Left cardiac atrium (tissue), 4 donors: ENCODE measurements at regions not wholly inside any gene's neighbourhood (a gene's known extent, or its start where the extent isn't known, plus 50 kb on each side); places are given as distances from the start of the nearest gene placed in this dataset.
"Not testable (repeated sequence)": the region's sequence is repeated elsewhere in the genome, so short reads cannot be mapped to it uniquely, and the experiment has no call there.

Source experiments
- ATAC-seq, 2 donors: fragments of 200-7000 bp; cut with Tn5 transposase; one replicate each; pipeline ENCODE4 v1.9.1; 2020; ENCODE audit warnings: mild to moderate bottlenecking in 2 of 2, moderate library complexity in 2 of 2
- DNase-seq: peaks from one replicate; pipeline ENCODE4 v3.0.0-alpha.2; 2020
- intact Hi-C, 2 donors: fragments of 100-400 bp; cut with DNase I; formaldehyde crosslinking; loops; one replicate each; pipeline versions ENCODE4 v1.14.1 to v1.15.1; 2022 to 2023
- donor health status: DM: no; HTN: yes; CAD: no.
- donor health status: DM: no; HTN: yes; CAD: no; lungs with severe emphysema.
- donor health status: DM: yes; HTN: yes; CAD: no.
- donor health status: Dilated cardiomyopathy.

GRCh38 chr7:96562966-96563365 lies 146.7 kb downstream of the SEM1 start:
- no peak for ATAC-seq
- no peak for DNase-seq
- intact Hi-C loops, result no loop called here

GRCh38 chr7:96562458-96562857 lies 147.2 kb downstream of the SEM1 start:
- ATAC-seq (no peak), DNase-seq (no peak)
- intact Hi-C loops, result no loop called here

- intact Hi-C loops, result no loop called here
- DNase-seq (no peak), ATAC-seq (no peak)
Observed at GRCh38 chr7:96561892-96562291, 147.8 kb downstream of the SEM1 start.

- ATAC-seq (no peak), DNase-seq (no peak)
- intact Hi-C loops, result no loop called here
Observed at GRCh38 chr7:96558530-96558929, 151.1 kb downstream of the SEM1 start.

GRCh38 chr7:96558093-96558492 lies 151.6 kb downstream of the SEM1 start:
- no peak for DNase-seq
- intact Hi-C loops, result no loop called here
- ATAC-seq, result no peak

GRCh38 chr7:96557598-96557997 lies 152.0 kb downstream of the SEM1 start:
- intact Hi-C loops, DNase-seq, ATAC-seq: not testable (repeated sequence)

- ATAC-seq (no peak), DNase-seq (no peak)
- intact Hi-C loops, result no loop called here
Observed at GRCh38 chr7:96548664-96549063, 161.0 kb downstream of the SEM1 start.

GRCh38 chr7:96547371-96547811 lies 162.3 kb downstream of the SEM1 start:
- intact Hi-C loops, result no loop called here
- ATAC-seq (no peak), DNase-seq (no peak)

GRCh38 chr7:96546426-96546825 lies 163.2 kb downstream of the SEM1 start:
- ATAC-seq (no peak), DNase-seq (no peak)
- intact Hi-C loops, result no loop called here

- ATAC-seq (no peak), DNase-seq (no peak)
- intact Hi-C loops, result no loop called here
Observed at GRCh38 chr7:96539471-96539870, 170.2 kb downstream of the SEM1 start.

GRCh38 chr7:96538632-96539031 lies 171.0 kb downstream of the SEM1 start:
- intact Hi-C loops, result no loop called here
- ATAC-seq, result no peak
- no peak for DNase-seq

GRCh38 chr7:96534221-96534620 lies 175.4 kb downstream of the SEM1 start:
- ATAC-seq, result no peak

GRCh38 chr7:96532428-96532935 lies 177.2 kb downstream of the SEM1 start:
- DNase-seq, result no peak
- ATAC-seq, result no peak
- intact Hi-C loops, result no loop called here

More at GRCh38 chr7:96534221-96534620, 175.4 kb downstream of the SEM1 start:
- DNase-seq, result no peak
- intact Hi-C loops, result no loop called here

GRCh38 chr7:96531331-96531730 lies 178.3 kb downstream of the SEM1 start:
- ATAC-seq, result no peak
- intact Hi-C loops, result no loop called here
- DNase-seq, result no peak

GRCh38 chr7:96530786-96531185 lies 178.9 kb downstream of the SEM1 start:
- intact Hi-C loops, result no loop called here
- ATAC-seq (no peak), DNase-seq (no peak)

GRCh38 chr7:96527133-96527827 lies 182.4 kb downstream of the SEM1 start:
- ATAC-seq (no peak), DNase-seq (no peak)

GRCh38 chr7:96526496-96526895 lies 183.2 kb downstream of the SEM1 start:
- no peak for DNase-seq
- ATAC-seq, result no peak
- intact Hi-C loops, result no loop called here

More at GRCh38 chr7:96527133-96527827, 182.4 kb downstream of the SEM1 start:
- intact Hi-C loops, result no loop called here

- no peak for ATAC-seq
Observed at GRCh38 chr7:96521068-96521894, 188.4 kb downstream of the SEM1 start.

GRCh38 chr7:96508371-96508770 lies 186.5 kb upstream of the SLC25A13 start:
- DNase-seq (no peak), ATAC-seq (no peak)
- intact Hi-C loops, result no loop called here

More at GRCh38 chr7:96521068-96521894, 188.4 kb downstream of the SEM1 start:
- DNase-seq, result no peak
- intact Hi-C loops, result no loop called here

- ATAC-seq (no peak), DNase-seq (no peak)
- intact Hi-C loops, result no loop called here
Observed at GRCh38 chr7:96503597-96503996, 181.7 kb upstream of the SLC25A13 start.
